ENCODE measurements at regions not wholly inside any gene's neighbourhood (a gene's known extent, or its start where the extent isn't known, plus 50 kb on each side); places are given as distances from the start of the nearest gene placed in this dataset.

- TF ChIP-seq CTCF (IDR thresholded peaks at IDR 0.05; ENCODE audit: borderline replicate concordance, insufficient read depth, low read depth, low read length): no peak
- no peak overlapping the region for H3K4me3 ChIP-seq (ENCODE audit: low read depth, low read length)
Observed at GRCh38 chr21:39118061-39118460, 65.2 kb downstream of the PSMG1 start.

GRCh38 chr21:39117440-39117970, 65.7 kb downstream of the PSMG1 start:
- TF ChIP-seq CTCF (IDR thresholded peaks at IDR 0.05; ENCODE audit: borderline replicate concordance, insufficient read depth, low read depth, low read length): no peak

GRCh38 chr21:39116761-39117439, 66.4 kb downstream of the PSMG1 start:
- no peak for TF ChIP-seq CTCF (IDR thresholded peaks at IDR 0.05; ENCODE audit: borderline replicate concordance, insufficient read depth, low read depth, low read length)
- no peak overlapping the region for H3K4me3 ChIP-seq (ENCODE audit: low read depth, low read length)

More at GRCh38 chr21:39117440-39117970, 65.7 kb downstream of the PSMG1 start:
- no peak overlapping the region for H3K4me3 ChIP-seq (ENCODE audit: low read depth, low read length)

- no peak overlapping the region for H3K4me3 ChIP-seq (ENCODE audit: low read depth, low read length)
- TF ChIP-seq CTCF (IDR thresholded peaks at IDR 0.05; ENCODE audit: borderline replicate concordance, insufficient read depth, low read depth, low read length): no peak
Observed at GRCh38 chr21:39115576-39116235, 67.5 kb downstream of the PSMG1 start.

GRCh38 chr21:39114871-39115575, 68.2 kb downstream of the PSMG1 start:
- H3K4me3 ChIP-seq (ENCODE audit: low read depth, low read length): no peak overlapping the region
- no peak for TF ChIP-seq CTCF (IDR thresholded peaks at IDR 0.05; ENCODE audit: borderline replicate concordance, insufficient read depth, low read depth, low read length)

GRCh38 chr21:39111931-39112550, 71.2 kb downstream of the PSMG1 start:
- no peak overlapping the region for H3K4me3 ChIP-seq (ENCODE audit: low read depth, low read length)
- TF ChIP-seq CTCF (IDR thresholded peaks at IDR 0.05; ENCODE audit: borderline replicate concordance, insufficient read depth, low read depth, low read length): no peak

Data from GM12875 (cell line).